ENCODE measurements at regions not wholly inside any gene's neighbourhood (a gene's known extent, or its start where the extent isn't known, plus 50 kb on each side); places are given as distances from the start of the nearest gene placed in this dataset.

DNA sequence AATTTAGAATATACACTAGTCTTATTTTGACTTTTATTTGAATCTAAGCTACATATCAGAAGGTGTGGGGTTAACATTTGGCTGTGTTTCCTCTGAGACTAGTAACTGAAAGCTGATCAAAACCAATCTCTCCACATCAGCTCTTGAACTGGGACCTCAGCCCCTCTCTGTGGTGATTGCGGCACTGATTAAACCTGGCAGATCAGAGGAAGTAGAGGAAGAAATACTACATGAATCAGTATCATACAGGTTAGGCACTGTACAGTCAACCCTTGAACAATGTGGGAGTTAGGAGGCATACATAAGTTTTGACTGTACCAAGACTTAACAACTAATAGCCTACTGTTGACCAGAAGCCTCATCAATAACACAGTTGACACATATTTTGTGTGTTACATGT, 122.5 kb upstream of the C1orf87 start:
- DNase-seq, result no peak

- no peak for DNase-seq
Observed at GRCh38 chr1:60185684-60186083, 112.1 kb upstream of the C1orf87 start.

DNA sequence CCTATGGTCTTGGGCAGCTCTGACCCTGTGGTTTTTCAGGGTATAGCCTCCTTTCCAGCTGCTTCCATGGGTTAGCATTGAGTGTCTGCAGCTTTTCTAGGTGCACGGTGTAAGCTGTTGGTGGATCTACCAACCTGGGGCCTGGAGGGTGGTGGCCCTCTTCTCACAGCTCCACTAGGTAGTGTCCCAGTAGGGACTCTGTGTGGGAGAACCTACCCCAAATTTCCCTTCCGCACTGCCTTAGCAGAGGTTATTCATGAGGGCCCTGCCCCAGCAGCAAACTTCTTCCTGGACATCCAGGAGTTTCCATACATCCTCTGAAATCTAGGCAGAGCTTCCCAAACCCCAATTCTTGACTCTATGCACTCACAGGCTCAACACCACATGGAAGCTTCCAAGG, 111.0 kb upstream of the C1orf87 start:
- DNase-seq, result no peak

DNA sequence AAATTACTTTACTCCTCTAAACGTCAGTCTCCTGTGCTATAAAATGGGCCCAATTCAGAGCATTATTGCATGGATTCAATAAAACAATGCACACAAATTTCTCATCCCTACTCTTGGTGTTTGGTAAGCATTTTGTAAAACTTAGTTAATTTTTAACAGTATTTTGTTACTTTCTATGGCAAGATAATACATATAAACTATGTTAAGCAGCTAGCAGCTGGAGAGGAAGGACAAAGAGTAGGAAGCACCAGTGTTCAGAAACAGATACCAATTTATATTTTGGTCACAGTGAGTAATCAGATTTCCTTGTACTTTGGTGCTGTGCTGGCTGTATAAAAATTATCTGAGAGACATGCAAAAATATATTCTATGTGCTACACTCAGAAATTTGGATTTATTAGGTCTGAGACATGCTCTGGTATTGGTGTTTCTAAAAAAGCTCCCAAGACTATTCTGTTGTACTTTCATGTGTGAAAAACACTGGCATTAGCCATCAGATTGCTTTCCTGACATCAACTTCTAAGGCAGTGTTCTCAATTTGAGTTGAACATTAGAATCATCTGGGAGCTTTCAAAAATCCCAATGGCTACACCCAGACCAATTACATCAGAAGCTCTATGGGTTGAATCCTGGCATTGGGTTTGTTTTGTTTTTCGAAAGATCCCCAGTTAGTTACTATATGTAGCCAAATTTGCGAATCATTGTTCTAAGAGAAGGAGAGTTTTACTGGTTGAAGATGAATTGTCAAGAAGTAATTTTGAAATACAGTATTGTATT, 100.3 kb upstream of the C1orf87 start:
- no peak for DNase-seq

- no peak for DNase-seq
Observed at GRCh38 chr1:60173006-60173405, 99.4 kb upstream of the C1orf87 start.

DNA sequence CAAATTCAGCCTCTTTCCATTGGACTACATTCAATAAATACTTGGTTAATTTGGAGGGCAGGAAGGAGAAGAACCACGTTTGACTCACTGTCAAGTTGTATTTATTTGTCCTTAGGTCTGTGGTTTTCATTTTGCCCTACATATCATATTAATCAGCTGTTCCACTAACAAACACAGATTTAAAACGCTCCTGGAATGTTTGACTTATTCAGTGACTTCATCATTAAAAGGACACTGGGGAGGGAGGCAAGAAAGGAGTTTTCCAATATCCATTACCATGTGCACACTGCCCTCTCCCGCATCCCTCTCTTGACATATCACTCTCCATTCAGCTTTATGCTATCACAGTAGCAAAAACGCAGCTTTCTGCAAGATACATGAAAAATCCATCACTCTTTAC, 98.2 kb upstream of the C1orf87 start:
- DNase-seq, result no peak

DNA sequence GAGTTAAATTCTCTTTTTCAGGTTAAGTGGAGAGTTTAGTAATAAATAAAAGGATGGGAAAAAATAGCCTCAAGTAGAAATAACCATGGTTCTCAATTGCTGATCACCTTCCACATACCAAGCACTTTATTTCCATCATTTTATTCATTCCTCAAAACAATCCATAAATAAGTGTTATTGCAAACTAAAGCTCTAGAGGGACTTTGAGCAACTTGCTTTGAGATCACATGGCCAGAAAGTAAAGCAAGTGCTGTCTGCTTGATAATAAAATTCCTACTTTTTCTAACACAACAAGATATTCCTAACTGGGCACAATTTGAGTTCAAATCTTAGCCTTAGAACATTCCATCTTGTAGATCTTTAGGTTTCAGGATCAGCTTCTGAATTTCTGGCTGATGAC, 97.1 kb upstream of the C1orf87 start:
- DNase-seq, result no peak

DNA sequence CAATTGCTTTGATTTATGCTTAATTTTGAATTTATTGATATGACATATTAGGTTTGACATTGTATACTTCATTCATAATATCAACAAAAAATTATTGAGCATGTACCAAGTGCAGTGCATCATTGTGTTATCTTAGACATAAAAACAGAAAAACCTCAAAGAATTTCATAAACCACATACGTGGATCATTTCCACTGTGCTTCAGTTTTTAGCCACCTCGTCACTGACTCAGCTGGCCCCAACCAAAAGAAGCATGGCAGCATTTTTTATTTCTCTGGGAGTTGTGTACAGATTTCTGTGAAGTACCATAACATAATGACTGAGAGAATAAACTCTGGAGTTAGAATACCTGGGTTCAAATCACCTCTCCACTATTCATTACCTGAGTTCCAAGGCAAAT, 95.6 kb upstream of the C1orf87 start:
- no peak for DNase-seq

DNA sequence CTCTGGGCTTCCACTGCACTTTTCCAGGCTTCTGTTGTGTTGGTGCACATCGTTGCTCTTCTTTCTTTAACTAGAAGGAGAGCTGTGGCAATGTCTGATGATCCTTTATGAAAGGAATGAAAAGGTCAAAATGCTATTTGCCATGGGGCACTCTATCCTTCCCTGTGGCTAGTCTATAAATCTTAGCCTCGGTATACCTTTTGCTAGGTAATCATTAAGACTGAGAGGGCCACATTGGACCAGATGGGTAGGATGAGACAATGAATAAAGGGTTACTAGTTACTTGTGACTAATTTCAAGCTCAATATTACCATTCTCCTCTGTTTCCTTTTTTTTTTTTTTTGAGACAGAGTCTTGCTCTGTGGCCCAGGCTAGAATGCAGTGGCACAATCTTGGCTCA, 89.4 kb upstream of the C1orf87 start:
- no peak for DNase-seq

DNA sequence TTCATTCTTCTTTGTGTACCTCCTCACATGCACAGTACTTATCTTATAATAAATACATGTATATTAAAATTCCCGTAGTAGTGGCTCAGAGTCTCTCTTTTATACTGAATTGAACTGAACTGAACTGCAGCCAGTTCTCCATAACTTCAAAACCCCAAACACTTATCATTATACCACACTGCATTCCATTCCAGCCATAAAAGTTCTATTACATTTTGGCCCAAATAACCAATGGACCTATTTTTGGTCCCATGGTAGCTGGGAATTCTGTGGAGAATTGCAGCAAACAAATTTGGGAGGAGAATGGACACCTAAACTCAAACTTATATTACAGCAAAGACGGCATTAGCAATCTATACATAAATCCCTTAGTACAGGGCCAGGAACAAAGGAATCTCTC, 86.6 kb upstream of the C1orf87 start:
- no peak for DNase-seq

GRCh38 chr1:60156371-60156770, 82.8 kb upstream of the C1orf87 start:
- DNase-seq, result no peak

DNA sequence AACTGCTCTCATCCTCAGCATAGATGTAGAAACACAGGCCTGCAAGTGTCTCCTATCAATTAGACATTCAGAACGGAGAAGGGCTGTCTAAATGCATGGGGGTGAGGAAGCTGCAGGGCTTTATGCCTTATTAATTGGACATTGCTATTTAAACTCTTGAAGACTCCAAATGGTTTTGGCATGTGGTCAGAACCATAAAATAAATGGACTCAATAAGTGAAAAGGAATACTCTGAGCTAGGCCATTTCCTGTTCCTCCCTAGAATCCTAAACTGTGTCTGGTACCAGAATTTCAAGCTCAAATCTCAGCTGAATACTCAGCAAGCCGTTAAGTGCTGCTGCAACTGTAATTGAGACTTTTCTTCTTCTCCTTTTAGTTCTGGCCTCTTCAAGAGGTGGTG, 80.4 kb upstream of the C1orf87 start:
- no peak for DNase-seq

DNA sequence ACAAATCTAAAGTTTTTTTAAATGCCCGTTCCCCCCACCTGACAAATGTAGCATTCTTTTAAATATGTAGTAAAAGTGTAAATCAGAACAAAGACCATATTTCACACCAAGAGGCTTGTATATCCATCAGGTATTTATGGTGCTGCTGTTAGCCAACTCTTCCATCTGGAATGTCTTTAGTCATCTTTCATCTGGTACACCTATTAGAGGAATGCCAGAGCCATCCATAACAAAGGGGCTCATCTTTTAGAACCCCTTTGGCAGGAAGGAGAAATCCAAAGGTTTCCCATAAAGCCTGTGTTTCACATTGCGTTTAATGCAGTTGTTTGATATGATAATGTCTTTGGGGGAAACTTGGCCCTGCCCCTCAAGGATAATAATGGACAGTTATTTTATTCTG, 79.3 kb upstream of the C1orf87 start:
- DNase-seq, result no peak

DNA sequence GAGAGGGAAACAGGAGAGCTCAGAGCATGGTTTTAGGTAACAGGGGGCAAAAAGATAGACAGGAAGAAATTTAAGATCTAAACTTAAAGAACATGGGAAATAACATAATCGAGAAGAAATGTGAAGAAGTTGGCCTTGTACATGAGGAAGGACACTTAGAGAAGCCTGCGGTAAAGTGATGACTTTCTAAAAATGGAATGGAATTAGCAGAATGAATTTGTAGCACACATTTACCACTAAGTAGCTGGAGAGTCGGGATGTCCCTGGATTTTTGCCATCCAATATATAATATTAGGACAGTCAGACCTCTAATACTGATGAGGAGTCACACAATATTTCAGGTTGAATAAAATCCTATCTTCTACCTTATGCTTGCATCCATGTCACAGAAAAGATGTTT, 77.7 kb upstream of the C1orf87 start:
- no peak for DNase-seq

GRCh38 chr1:60149251-60149650, 75.7 kb upstream of the C1orf87 start:
- DNase-seq, result no peak

DNA sequence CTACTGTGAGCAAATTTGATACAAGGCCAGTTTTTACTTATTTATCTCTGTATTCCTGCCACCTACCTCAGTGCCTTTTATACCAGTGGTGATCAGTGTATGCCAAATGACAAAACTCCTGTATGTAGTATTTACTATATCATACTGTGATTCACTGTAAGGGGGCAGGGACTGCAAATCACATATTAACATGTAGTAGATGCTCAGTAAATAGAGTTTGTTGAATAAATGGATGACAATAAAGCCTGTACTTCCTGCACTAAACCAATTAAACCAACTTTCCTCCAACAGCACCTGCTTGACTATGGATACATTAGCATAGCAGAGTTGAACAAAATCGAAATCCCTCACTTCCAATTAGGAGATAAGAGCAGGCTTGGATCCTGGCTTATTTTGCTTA, 73.3 kb upstream of the C1orf87 start:
- DNase-seq, result no peak

GRCh38 chr1:60145771-60146170, 72.2 kb upstream of the C1orf87 start:
- DNase-seq, result no peak

DNA sequence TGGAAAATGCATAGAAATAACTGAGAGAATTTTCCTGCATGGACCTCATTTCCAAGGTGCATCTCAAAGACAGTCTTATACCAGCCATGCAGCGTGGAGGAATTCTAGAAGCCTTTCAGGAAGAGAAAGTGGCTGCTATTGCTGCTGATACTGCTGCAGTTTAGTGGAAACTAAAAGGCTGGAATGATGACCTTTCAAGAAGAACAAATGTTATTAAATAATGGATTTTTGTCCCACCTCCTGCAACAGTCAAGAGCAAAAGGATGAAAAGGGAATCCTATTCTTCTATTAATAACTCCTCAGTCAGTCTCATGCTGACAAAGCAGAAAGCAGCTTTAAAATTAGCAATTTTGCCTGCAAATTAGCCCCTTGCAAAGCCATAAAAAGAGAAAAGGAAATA, 68.2 kb upstream of the C1orf87 start:
- DNase-seq, result no peak

GRCh38 chr1:60141276-60141675, 67.7 kb upstream of the C1orf87 start:
- DNase-seq, result no peak

GRCh38 chr1:60137406-60137805, 63.8 kb upstream of the C1orf87 start:
- DNase-seq, result no peak

GRCh38 chr1:60136395-60136794, 62.8 kb upstream of the C1orf87 start:
- no peak for DNase-seq

GRCh38 chr1:60134716-60135115, 61.1 kb upstream of the C1orf87 start:
- no peak for DNase-seq

DNA sequence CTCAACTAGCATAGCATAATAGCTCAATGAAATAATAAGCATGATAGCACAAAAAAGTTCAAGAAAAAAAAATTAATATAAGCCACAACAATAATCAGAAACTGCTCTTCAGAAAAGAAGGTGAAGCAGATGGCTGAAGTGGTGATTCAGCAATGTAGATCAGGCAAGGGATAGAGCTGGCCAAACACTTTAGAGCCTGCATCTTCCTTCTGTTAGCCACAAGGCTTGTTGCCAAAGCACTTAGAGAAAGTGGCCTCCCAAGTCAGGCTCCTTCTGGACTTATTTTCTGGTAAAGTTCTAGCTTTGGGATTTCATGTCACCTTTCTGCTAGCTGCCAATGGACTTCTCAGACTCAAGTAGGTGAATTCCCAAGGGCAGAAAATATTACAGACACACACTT, 60.3 kb upstream of the C1orf87 start:
- no peak for DNase-seq

- no peak for DNase-seq
Observed at GRCh38 chr1:60133000-60133673, 59.6 kb upstream of the C1orf87 start.

Measured in right lung (tissue), 2 donors.